Spleen (tissue), 7 donors: ENCODE measurements at regions not wholly inside any gene's neighbourhood (a gene's known extent, or its start where the extent isn't known, plus 50 kb on each side); places are given as distances from the start of the nearest gene placed in this dataset.

Experiments used
- CTCF ChIP-seq, 11 experiments: fragments of 200-600 bp in 7 of 11; fragments of 450-650 bp in 4 of 11; sonication (generic) in 4 of 11; IDR thresholded peaks in 8 of 11; conservative IDR thresholded peaks in 3 of 11; 1 replicate in 7 of 11; 2 replicates in 4 of 11; pipeline versions ENCODE4 v1.4.0 to v1.8.0; 2016 to 2021; ENCODE audit warnings: antibody characterized with exemption in 11 of 11, inconsistent platforms in 4 of 11, mild to moderate bottlenecking in 1 of 11
- POLR2A ChIP-seq, 3 donors: fragments of 450-650 bp; IDR thresholded peaks; one replicate each; pipeline ENCODE4 v1.5.1; 2017; ENCODE audit warnings: antibody characterized with exemption in 3 of 3, mild to moderate bottlenecking in 1 of 3
- POLR2AphosphoS5 ChIP-seq, 3 donors: sonication (generic); formaldehyde crosslinking; IDR thresholded peaks; one replicate each; pipeline ENCODE4 v1.5.1; 2017; ENCODE audit warnings: antibody characterized with exemption in 3 of 3
- donor health status: DM: no; HTN: no; CAD: no; lungs with moderate emphysema.
- donor health status: DM: no; HTN: no; CAD: no.
- donor health status: DM: no; HTN: no; CAD: no.

- no peak for TF ChIP-seq POLR2A (IDR thresholded peaks at IDR 0.05)
- no peak for TF ChIP-seq CTCF (IDR thresholded peaks at IDR 0.05 in 8 of 11, conservative IDR thresholded peaks at IDR 0.05 in 3 of 11)
- no peak for TF ChIP-seq POLR2AphosphoS5 (IDR thresholded peaks at IDR 0.05)
Measured at GRCh38 chr2:53174539-53174938, 593.1 kb upstream of the CHAC2 start.
